Hepatocyte (in vitro differentiated cells): ENCODE measurements at regions not wholly inside any gene's neighbourhood (a gene's known extent, or its start where the extent isn't known, plus 50 kb on each side); places are given as distances from the start of the nearest gene placed in this dataset.

Experiments used
- CTCF ChIP-seq: fragments of 200-600 bp; sonication (generic); IDR thresholded peaks from 2 replicates; pipeline ENCODE4 v1.5.1; 2016; ENCODE audit warnings: antibody characterized with exemption, mild to moderate bottlenecking; ENCODE audit not compliant: poor library complexity
- EZH2 ChIP-seq: fragments of 200-600 bp; sonication (generic); IDR thresholded peaks from 2 replicates; pipeline ENCODE4 v1.6.1; 2016; ENCODE audit warnings: antibody characterized with exemption, mild to moderate bottlenecking, borderline replicate concordance
- EZH2phosphoT487 ChIP-seq: fragments of 200-600 bp; sonication (generic); IDR thresholded peaks from one replicate; pipeline ENCODE4 v1.6.1; 2018; ENCODE audit warnings: antibody characterized with exemption, mild to moderate bottlenecking, low read depth, moderate library complexity; ENCODE audit not compliant: unreplicated experiment, severe bottlenecking

GRCh38 chr13:44142540-44142867 lies 231.1 kb upstream of the SERP2 start:
- TF ChIP-seq EZH2, result no peak
- no peak for TF ChIP-seq CTCF
- no peak for TF ChIP-seq EZH2phosphoT487
